COLO668 (cell line): ENCODE measurements at regions not wholly inside any gene's neighbourhood (a gene's known extent, or its start where the extent isn't known, plus 50 kb on each side); places are given as distances from the start of the nearest gene placed in this dataset.

Experiments
- DNase-seq: peaks from one replicate; lab custom pipeline; 2025; ENCODE audit not compliant: unreplicated experiment; lab: John Stamatoyannopoulos, UW

- no peak for DNase-seq
These were observed 173.2 kb upstream of the HMGA2 start for GRCh38 chr12:65651060-65651459.

DNA sequence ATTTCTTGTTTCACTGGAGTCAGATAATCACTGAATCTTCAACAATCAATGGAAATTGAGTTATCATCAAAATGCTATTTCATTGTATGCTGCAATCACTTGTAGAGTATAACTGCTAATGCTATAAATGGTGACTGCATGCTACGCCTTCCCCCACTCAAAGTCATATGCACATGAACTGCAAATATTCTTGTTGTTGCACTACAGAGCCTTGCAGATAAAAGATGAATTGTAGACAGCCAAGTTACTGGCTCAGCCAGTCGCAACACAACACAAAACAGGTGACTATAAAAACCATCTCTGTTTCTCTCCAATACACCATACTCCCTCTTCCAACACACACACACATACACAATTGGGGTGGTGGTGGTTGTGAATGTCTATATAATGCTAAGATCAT, 171.0 kb upstream of the HMGA2 start:
- no peak for DNase-seq

GRCh38 chr12:65653946-65654629, 170.2 kb upstream of the HMGA2 start:
- DNase-seq, result no peak

- DNase-seq, result no peak
These were observed 169.2 kb upstream of the HMGA2 start for GRCh38 chr12:65655074-65655493.

- DNase-seq, result no peak
These were observed 168.0 kb upstream of the HMGA2 start for GRCh38 chr12:65656156-65656882.

DNA sequence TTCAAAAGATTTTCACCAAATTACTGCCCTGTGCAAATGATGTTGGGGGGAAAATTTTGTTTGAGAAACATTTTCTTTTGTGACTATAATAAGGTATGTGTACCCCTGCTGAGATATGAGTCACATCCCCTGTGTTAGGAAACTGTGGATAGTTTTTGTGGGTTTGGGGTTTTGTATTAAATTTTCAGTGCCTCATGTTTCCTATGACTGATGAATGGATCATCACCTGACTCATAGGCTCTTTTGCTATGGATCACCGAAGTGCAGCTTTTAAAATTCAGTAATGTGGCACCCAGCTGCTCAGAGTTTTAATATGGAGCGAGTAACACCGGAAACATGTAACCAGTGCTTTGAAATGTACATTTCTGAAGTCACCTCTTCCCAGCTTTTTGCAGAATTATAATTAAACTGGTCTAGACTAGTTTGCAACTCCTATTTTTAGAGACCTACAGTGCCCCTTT, 167.4 kb upstream of the HMGA2 start:
- DNase-seq, result no peak

DNA sequence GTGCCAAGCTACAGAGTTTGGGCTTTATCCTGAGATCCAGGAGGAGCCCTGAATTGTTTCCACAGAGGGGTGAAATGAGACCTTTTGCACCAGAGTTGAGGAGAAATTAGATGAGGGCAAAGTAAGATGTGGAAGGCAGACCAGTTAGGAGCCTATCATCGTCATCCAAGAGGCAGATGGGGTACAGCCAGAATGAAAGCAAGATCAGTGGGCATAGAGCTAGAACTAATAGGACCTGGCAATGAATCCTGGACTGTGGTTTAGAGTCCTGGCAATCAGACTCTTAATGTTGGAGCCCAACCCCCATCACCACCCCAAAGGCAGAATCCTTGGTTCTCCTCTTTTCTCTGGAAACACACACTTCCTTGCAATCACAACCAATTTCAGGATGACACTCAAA, 166.6 kb upstream of the HMGA2 start:
- DNase-seq, result no peak

DNA sequence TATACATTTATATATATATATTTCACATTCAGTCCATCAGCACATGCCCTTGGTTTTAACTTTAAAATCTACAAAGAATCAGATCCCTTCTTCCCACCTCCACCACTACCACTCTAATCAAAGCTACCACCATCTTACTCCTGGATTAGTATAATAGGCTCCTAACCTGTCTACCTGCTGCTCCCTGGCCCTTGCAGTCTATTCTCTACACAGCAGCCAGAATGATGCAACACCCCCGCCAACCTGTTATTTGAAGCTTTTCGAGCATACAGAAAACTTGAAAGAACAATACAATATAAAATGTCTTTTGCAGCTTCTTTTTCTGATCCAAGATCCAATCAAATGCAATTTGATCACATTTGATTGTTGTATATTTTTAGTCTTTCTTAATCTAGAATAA, 165.9 kb upstream of the HMGA2 start:
- DNase-seq, result no peak

DNA sequence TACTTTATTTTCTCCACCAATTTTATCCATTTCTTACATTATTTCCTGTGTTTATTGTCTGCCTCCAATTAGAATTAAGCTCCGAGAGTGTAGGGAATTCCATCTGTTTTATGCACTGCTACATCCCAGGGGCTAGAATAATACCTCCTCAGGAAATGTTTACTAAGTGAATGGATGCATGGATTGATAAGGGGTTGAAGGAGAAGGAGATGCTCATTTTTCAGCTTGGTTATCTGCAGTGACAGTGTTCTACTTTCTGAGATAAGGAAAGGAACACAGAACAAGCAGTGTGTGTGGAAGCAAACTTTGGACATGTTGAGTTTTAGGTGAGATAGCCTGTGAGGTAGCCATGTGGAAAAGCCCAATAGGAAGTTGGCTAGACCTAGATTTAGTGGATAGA, 164.6 kb upstream of the HMGA2 start:
- DNase-seq, result no peak

DNA sequence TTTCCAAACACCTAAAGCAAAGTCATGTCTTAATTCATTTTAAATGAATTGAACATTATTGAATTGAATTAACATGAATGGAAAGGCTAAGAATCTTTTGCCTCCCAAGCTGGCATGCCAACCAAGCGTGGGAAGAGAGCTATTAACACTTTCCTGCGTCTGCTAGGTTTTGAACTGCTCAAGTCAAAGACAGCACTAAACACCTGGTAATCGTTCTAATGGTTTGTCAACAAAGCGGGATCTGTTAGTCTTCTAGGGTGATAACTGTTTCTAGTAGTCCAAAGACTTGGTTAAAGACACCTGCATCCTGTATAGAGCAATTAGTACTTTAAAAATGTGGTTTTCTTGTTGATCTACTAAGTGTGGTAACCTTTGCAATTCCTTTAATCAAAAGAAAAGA, 164.2 kb upstream of the HMGA2 start:
- DNase-seq, result no peak

GRCh38 chr12:65660836-65661235, 163.4 kb upstream of the HMGA2 start:
- no peak for DNase-seq

DNA sequence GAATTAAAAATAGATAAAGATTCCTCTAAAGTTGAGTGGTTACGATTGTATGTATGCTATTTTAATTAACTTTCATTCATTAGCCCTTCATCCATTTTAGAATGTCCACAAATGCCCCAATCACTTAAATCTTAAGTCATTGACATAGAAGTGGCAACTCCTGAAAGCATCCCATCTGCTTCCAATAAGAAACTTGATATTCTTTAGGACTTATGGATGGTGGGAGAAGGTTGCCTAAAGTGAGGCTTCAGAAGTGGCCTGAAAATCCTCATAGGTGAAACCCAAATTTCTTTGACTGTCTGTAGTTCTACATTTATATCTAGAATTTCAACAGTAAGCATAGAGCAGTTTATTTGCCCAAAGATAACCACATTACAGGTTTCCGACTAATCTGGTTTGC, 161.7 kb upstream of the HMGA2 start:
- no peak for DNase-seq

- DNase-seq, result no peak
These were observed 161.2 kb upstream of the HMGA2 start for GRCh38 chr12:65663097-65663496.

- DNase-seq, result no peak
These were observed 160.6 kb upstream of the HMGA2 start for GRCh38 chr12:65663648-65664047.

DNA sequence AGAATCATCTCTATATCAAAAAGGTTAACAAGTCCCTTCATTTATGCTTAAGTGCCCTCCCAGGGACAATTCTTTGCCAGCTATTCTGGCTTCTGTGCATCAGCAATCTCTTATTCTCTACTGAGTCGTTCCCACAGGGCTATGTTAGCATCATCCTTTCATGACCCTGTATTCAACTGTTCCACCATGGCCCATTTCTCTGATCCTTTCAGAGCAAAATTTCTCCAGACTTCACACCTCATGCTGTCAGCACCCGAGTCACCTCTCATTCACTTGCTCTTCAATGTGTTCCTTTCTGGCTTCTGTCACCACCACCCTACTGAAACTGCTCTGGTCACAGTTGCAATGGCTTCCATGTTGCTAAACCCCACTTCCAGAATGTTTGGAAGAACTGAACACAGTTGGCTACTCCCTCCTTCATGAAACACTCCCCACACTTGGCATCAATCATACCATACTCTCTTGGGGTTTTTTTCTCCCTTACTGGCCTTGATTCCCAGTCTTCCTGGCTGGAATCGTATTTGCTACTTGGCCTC, 159.5 kb upstream of the HMGA2 start:
- no peak for DNase-seq

DNA sequence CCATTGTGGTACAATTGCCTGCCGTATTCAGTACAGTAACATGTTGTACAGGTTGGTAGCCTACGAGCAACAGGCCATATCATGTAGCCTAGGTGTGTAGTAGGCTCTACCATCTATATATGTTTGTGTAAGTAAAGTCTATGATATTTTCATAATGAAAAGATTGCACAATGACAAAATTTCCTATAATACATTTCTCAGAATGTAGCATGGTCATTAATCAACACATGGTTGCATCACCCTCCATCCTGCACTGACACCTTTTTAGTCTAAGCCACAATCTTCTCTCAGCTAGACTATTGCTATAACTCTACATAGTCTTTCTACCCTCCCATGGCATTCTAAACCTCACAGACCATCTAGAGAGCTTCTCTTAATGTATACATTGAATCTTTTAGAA, 158.5 kb upstream of the HMGA2 start:
- no peak for DNase-seq

DNA sequence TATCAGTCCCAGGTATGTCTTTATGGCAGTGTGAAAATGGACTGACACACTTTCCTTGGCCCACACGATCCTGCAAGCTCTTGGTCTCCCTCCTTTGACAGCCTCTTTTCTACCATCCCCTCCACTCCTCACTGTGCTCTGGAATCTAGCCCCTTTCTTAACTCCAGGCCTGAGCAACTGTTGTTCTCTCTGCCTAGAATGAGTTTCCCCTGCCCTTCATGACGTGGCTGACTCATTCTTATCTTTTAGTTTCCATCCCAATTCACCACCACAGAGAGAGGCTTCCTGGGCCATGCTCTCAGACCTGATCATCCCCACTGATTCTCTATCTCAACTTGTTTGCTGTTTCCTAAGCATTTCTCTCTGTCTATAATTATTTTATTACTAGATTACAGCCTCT, 157.4 kb upstream of the HMGA2 start:
- DNase-seq, result no peak

GRCh38 chr12:65667932-65668331, 156.4 kb upstream of the HMGA2 start:
- DNase-seq, result no peak

- no peak for DNase-seq
These were observed 155.1 kb upstream of the HMGA2 start for GRCh38 chr12:65668981-65669695.

- DNase-seq, result no peak
These were observed 153.5 kb upstream of the HMGA2 start for GRCh38 chr12:65670775-65671174.

DNA sequence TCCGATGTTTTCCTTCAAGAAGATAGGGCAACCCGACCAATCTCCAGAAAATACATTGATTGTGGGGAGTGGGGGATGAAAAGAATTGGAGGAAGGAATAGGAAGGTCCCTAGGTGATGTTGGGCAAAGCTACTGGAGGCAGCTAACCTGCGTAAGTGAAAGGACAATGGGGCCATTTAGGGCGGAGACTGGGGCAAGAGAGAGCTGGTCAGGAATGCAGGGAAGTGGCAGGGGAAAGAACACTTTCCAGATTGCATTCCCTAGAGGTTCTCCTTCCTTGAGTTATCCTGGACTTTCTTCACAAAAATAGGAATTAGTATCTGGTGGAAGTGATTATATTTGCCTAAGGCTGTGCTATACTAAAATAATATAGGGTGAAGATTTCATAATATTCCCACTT, 151.8 kb upstream of the HMGA2 start:
- DNase-seq, result no peak

DNA sequence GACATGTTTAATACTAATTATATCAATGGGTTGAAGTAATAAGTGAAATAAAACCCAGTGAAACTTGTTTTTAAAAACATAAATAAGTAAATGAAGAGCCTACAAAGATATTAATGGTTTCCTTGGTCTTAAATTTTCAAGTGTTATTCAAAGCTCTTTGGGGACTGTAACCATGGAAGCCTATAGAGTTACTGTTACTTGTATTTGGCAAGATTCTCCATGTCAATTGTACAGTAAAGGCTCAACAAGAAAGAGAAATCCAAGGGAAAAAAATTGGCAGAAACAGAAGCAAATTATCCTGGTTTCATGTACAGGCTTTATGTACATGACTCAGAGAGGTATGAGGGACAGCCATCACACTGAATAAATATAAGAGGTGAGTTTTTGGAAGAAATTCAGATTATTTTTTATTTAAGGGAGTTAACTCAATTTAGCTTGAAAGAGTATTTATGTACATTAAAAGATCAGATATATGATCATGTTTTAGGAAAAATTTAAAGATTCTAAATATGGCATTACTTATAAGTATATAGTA, 151.1 kb upstream of the HMGA2 start:
- DNase-seq, result no peak
